ENCODE measurements at regions not wholly inside any gene's neighbourhood (a gene's known extent, or its start where the extent isn't known, plus 50 kb on each side); places are given as distances from the start of the nearest gene placed in this dataset.

DNA sequence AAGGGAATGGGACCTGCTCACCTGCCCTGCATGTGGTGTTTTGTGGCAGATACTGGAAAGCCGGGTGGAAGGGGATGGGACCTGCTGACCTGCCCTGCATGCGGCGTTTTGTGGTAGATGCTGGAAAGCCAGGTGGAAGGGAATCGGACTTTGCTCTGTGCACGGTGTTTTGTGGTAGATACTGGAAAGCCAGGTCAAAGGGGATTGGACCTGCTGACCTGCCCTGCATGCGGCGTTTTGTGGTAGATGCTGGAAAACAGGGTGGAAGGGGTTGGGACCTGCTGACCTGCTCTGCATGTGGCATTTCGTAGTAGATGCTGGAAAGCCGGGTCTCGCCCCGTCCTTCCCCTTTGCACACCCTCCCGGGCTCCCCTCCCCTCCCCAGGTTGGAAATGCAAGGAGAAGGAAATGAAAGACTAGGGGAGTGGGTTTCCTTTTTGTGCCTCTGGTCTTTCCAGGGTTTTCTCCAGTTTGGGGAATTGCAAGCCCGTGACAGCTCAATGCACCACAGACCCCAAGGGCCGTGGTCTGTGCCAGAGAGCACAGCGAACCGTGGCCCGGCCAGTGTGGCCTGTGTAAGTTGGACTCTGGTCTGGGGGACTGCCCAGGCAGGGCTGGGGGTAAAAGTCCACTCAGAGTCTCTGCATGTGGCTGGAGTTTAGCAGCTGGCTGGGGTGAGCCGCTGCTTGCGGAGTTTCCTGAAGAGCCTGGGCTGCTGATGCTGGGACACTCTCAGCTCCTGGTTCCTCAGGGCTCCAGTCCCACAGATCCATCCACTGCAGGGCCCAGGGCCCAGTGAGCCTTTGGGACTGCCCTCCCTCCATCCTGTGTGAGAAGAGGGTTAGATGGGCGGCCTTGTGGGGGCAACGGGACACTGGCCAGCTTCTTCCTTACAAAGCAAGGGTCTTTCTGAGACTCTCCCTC lies 105.5 kb downstream of the CRYAA start:
- DNase-seq (ENCODE audit: low spot score): no peak

GRCh38 chr21:43273708-43274021 lies 104.9 kb downstream of the CRYAA start:
- no peak for DNase-seq (ENCODE audit: low spot score)

DNA sequence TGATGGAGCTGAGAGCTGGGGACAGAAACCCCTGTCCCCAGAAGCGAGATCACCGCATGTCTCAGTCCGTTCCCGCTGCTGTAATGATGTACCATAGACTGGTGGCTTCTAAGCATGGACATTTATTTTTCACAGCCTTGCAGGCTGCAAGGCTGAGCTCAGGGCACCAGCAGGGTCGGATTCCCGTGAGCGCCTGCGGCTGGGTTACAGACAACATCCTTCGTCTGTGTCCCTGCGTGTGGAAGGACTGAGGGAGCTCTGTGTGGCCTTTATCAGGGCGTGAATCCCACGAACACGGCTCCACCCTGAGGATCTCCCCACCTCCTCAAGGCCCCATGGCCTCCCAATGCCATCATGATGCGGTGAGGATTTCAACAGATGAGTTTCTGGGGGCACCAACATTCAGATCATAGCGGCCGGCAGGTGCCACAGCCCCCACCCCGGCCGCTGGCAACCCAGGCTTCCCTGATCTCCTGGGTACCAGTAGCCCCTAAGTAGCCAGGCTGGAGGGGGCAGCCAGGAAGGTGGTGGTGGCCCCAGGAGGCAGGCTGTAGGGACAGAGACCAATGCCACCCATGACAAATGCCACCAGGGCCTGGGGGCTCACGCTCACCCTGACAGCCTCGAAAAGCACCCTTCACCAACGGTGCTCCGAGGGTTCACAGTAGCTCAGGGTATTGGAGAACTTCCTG lies 104.4 kb downstream of the CRYAA start:
- no peak for DNase-seq (ENCODE audit: low spot score)

- DNase-seq (ENCODE audit: low spot score): no peak
Observed at GRCh38 chr21:43272591-43272990, 103.8 kb downstream of the CRYAA start.

GRCh38 chr21:43271452-43272020 lies 102.7 kb downstream of the CRYAA start:
- DNase-seq (ENCODE audit: low spot score): no peak

DNA sequence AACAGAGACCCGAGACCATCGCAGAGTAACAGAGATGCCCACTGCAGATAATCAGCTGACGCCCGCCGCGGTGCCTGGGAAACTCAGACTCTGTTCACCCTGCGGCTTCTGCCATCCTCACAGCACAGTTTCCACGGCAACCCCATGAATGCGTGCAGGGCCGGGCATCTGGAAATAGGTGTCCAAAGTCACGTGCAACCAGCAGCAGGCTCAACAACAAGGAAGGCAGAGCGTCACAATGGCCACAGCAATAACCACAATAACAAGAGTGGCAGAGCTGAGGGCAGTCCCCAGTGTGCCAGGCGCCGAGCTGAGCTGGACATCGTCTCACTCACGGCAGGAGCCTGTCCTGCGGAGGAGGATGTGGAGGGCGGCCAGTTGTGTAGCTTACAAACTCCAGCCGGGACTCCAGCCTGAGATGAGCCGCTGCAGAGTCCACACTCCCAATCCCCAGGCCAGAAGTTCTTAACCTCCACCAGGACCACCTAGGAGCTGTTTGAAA lies 102.0 kb downstream of the CRYAA start:
- no peak for DNase-seq (ENCODE audit: low spot score)

DNA sequence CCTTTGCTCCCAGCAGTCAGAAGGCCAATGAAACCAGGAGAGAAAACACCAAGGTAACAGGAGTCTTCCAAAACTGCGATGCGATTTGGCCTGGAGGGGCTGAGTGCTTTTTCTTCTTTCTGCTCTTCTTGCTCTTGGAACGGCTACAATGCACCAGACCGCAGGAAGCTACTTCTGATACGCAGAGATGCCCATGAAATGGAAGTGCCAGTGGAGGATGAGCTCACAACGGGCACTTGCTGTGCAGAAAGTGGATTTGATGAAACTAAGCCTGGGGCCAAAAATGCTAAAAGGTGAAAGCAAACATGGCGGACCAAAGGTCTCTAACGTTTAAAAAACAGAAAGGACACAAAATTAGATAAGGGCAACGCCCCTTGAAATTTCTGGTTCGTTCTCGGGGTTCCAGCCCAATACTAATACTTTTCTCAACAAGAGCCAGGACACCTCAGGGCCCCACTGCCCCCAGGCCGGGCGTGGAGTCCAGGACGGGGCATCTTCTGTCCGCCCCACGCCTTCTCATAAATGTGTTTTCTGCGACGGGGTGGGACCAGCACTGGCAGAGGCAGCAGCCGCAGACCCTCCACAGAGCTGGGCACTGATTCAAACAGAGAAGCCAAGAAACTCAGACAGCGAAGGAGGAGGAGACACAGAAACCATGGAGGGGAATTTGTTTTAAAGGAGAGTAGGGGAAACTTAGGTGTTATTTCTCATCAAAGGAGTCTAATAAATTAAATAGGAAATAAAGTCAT lies 101.3 kb downstream of the CRYAA start:
- no peak for DNase-seq (ENCODE audit: low spot score)

GRCh38 chr21:43269440-43269839 lies 100.6 kb downstream of the CRYAA start:
- peak; percentile 60 for DNase-seq (ENCODE audit: low spot score)

DNA sequence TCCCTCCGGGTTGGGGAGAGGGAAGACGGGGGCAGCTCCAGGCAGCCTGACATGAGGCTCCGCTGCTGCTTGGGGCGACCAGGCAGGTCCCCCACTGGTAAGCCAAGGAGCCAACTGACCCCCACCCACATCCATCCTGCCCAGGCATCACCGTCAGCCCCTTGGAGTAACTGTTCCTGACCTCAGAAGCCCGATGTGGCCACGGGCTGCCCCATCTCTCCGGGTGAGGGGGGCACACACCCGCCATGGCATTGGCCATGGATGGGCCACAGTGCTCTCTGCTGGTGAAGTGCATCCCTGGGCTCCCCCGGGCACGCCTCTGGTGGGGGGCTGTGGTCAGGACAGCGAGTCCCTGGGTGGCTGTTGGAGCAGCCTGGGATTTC lies 100.0 kb downstream of the CRYAA start:
- DNase-seq (ENCODE audit: low spot score): no peak

- no peak for DNase-seq (ENCODE audit: low spot score)
Observed at GRCh38 chr21:43268086-43268803, 99.4 kb downstream of the CRYAA start.

DNA sequence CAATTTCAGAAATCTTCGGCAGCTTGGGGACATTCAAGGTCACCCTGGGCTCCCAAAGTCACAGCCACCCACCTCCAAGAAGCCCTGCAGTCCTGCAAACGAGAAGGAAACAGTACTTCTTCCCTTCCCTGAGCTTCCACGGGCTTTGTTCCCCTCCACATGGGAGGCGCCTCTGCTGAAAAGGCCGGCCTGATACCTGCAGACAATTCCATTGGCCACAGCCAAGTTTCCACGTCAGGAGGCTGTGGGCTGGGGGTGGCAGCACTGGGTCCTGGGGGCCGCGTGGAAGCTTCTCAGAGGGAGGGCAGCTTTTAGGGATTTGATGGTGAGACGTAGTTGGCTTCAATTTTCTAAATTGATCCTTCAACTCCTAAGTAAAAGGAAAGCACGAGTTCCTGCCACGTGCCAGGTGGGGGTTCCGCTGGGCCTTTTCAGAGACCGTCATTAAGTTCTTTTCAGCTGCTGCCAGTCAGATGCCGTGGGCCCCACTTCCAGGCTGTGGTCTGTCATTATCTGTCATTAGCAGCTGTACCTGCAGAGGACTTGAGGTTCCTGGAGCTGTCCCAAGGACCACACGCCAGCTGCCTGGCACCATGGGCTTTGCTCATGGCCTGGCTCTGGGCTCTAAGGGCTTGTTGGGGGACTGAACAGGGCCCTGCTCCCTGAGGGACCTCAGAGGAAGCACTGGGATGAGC lies 98.7 kb downstream of the CRYAA start:
- no peak for DNase-seq (ENCODE audit: low spot score)

DNA sequence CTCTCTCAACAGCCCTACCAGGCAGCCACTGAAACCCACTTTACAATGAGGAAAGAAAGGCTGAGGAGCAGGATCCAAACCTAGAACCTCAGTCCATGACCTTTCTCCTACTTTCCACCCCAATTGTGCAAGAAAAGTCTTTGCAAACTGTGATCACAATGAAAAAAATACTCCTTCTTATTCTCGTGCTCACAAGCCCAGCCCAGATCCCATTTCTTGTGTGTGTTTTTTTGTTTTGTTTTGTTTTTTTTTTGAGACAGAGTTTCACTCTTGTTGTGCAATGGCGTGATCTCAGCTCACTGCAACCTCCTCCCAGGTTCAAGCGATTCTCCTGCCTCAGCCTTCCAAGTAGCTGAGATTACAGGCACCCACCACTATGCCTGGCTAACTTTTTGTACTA lies 97.7 kb downstream of the CRYAA start:
- no peak for DNase-seq (ENCODE audit: low spot score)

DNA sequence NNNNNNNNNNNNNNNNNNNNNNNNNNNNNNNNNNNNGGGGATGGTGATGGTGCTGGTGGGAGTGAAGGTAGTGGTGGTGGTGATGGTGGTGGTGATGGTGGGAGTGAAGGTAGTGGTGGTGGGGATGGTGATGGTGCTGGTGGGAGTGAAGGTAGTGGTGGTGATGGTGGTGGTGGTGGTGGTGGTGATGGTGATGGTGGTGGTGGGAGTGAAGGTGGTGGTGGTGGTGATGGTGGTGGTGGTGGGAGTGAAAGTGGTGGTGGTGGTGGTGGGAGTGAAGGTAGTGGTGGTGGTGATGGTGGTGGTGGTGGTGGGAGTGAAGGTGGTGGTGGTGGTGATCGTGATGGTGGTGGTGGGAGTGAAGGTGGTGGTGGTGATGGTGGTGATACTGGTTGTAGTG lies 93.6 kb downstream of the CRYAA start:
- no peak for DNase-seq (ENCODE audit: low spot score)
